ENCODE measurements at regions not wholly inside any gene's neighbourhood (a gene's known extent, or its start where the extent isn't known, plus 50 kb on each side); places are given as distances from the start of the nearest gene placed in this dataset.

GRCh38 chr3:31218082-31218481 is 314.6 kb upstream of the STT3B start:
- TF ChIP-seq POLR2A (IDR thresholded peaks at IDR 0.05) (no peak), CTCF (IDR thresholded peaks at IDR 0.05) (no peak)
